DLD1 (cell line): ENCODE measurements at regions not wholly inside any gene's neighbourhood (a gene's known extent, or its start where the extent isn't known, plus 50 kb on each side); places are given as distances from the start of the nearest gene placed in this dataset.

ENCODE experiments used
- in situ Hi-C: cut with HindIII; loops from 2 replicates; pipeline ENCODE4 v1.10.0; 2017; ENCODE audit warnings: low sequenced_read_pairs

- in situ Hi-C loops: no loop called here
Observed at GRCh38 chr6:134515986-134516385, 198.1 kb upstream of the SGK1 start.

GRCh38 chr6:134512981-134513391 is 195.1 kb upstream of the SGK1 start:
- in situ Hi-C loops: no loop called here

GRCh38 chr6:134511984-134512683 is 194.2 kb upstream of the SGK1 start:
- in situ Hi-C loops: no loop called here

- in situ Hi-C loops: no loop called here
Observed at GRCh38 chr6:134510920-134511319, 193.0 kb upstream of the SGK1 start.

GRCh38 chr6:134510142-134510541 is 192.2 kb upstream of the SGK1 start:
- in situ Hi-C loops: no loop called here

- in situ Hi-C loops: no loop called here
Observed at GRCh38 chr6:134508862-134509498, 191.1 kb upstream of the SGK1 start.

GRCh38 chr6:134506162-134506561 is 188.2 kb upstream of the SGK1 start:
- in situ Hi-C loops: no loop called here

- in situ Hi-C loops: no loop called here
Observed at GRCh38 chr6:134503585-134504281, 185.8 kb upstream of the SGK1 start.

GRCh38 chr6:134502614-134503549 is 185.0 kb upstream of the SGK1 start:
- in situ Hi-C loops: no loop called here

- in situ Hi-C loops: no loop called here
Observed at GRCh38 chr6:134495890-134496248, 178.0 kb upstream of the SGK1 start.

GRCh38 chr6:134495203-134495889 is 177.4 kb upstream of the SGK1 start:
- in situ Hi-C loops: no loop called here

GRCh38 chr6:134493789-134494188 is 175.9 kb upstream of the SGK1 start:
- in situ Hi-C loops: no loop called here

GRCh38 chr6:134491477-134491876 is 173.6 kb upstream of the SGK1 start:
- in situ Hi-C loops: no loop called here

GRCh38 chr6:134482593-134483270 is 164.8 kb upstream of the SGK1 start:
- in situ Hi-C loops: no loop called here

GRCh38 chr6:134481966-134482365 is 164.1 kb upstream of the SGK1 start:
- in situ Hi-C loops: no loop called here

- in situ Hi-C loops: no loop called here
Observed at GRCh38 chr6:134480593-134480992, 162.7 kb upstream of the SGK1 start.

- in situ Hi-C loops: no loop called here
Observed at GRCh38 chr6:134478764-134479399, 161.0 kb upstream of the SGK1 start.

- in situ Hi-C loops: no loop called here
Observed at GRCh38 chr6:134477991-134478635, 160.2 kb upstream of the SGK1 start.

GRCh38 chr6:134474955-134475354 is 157.0 kb upstream of the SGK1 start:
- in situ Hi-C loops: no loop called here
